Glutamatergic neuron (in vitro differentiated cells): ENCODE measurements at regions not wholly inside any gene's neighbourhood (a gene's known extent, or its start where the extent isn't known, plus 50 kb on each side); places are given as distances from the start of the nearest gene placed in this dataset.
A peak's percentile ranks its signal among the peaks of the same experiment; 100 is the strongest.
"Not testable (repeated sequence)": the region's sequence is repeated elsewhere in the genome, so short reads cannot be mapped to it uniquely, and the experiment has no call there.

Experiments
- DNase-seq: peaks from one replicate; pipeline ENCODE4 v3.0.0; 2022
- H3K27ac Mint-ChIP-seq: one replicate; pipeline ENCODE4 v1.8.0; 2020; ENCODE audit warnings: mild to moderate bottlenecking, mixed read lengths, inconsistent platforms; ENCODE audit not compliant: unreplicated experiment
- H3K27me3 Mint-ChIP-seq: one replicate; pipeline ENCODE4 v1.8.0; 2020; ENCODE audit warnings: mild to moderate bottlenecking, moderate library complexity, mixed read lengths, inconsistent platforms; ENCODE audit not compliant: unreplicated experiment
- H3K36me3 Mint-ChIP-seq: one replicate; pipeline ENCODE4 v1.8.0; 2020; ENCODE audit warnings: mild to moderate bottlenecking, mixed read lengths, inconsistent platforms; ENCODE audit not compliant: unreplicated experiment
- H3K4me1 Mint-ChIP-seq: one replicate; pipeline ENCODE4 v1.8.0; 2020; ENCODE audit warnings: mild to moderate bottlenecking, low read depth, mixed read lengths, inconsistent platforms; ENCODE audit not compliant: unreplicated experiment
- H3K4me3 Mint-ChIP-seq: one replicate; pipeline ENCODE4 v1.8.0; 2020; ENCODE audit warnings: mild to moderate bottlenecking, mixed read lengths, inconsistent platforms; ENCODE audit not compliant: unreplicated experiment
- H3K9me3 Mint-ChIP-seq: one replicate; pipeline ENCODE4 v1.8.0; 2020; ENCODE audit warnings: mild to moderate bottlenecking, moderate library complexity, mixed read lengths, inconsistent platforms; ENCODE audit not compliant: unreplicated experiment
- TF ChIP-seq, protein P1 (sequence below): fragments of 200-600 bp; sonication (generic); IDR thresholded peaks from one replicate; pipeline ENCODE4 v1.5.0; 2021; ENCODE audit not compliant: partially characterized antibody, unreplicated experiment

DNA sequence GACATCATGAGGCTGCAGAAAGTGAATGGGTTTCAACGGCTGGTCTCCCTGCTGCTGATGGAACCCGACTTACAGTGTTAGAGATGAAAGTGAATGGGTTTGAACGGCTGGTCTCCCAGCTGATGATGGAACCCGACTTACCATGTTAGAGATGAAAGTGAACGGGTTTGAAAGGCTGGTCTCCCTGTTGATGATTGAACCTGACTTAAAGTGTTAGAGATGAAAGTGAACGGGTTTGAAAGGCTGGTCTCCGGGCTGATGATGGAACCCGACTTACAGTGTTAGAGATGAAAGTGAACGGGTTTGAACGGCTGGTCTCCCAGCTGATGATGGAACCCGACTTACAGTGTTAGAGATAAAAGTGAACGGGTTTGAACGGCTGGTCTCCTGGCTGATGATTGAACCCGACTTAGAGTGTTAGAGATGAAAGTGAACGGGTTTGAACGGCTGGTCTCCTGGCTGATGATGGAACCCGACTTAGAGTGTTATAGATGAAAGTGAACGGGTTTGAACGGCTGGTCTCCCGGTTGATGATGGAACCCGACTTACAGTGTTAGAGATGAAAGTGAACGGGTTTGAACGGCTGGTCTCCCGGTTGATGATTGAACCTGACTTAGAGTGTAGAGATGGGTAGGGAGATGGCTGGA lies 76.1 kb upstream of the ALKAL2 start:
- Mint-ChIP-seq H3K36me3 (peaks cover 15% of the 10 kb centered on the region), H3K4me1 (no peaks in the 10 kb centered on the region), H3K4me3 (no peak overlapping the region), H3K27ac (no peak overlapping the region), H3K27me3 (peaks cover 3% of the 10 kb centered on the region), H3K9me3 (peaks cover 5% of the 10 kb centered on the region)
- TF ChIP-seq, protein P1, sequence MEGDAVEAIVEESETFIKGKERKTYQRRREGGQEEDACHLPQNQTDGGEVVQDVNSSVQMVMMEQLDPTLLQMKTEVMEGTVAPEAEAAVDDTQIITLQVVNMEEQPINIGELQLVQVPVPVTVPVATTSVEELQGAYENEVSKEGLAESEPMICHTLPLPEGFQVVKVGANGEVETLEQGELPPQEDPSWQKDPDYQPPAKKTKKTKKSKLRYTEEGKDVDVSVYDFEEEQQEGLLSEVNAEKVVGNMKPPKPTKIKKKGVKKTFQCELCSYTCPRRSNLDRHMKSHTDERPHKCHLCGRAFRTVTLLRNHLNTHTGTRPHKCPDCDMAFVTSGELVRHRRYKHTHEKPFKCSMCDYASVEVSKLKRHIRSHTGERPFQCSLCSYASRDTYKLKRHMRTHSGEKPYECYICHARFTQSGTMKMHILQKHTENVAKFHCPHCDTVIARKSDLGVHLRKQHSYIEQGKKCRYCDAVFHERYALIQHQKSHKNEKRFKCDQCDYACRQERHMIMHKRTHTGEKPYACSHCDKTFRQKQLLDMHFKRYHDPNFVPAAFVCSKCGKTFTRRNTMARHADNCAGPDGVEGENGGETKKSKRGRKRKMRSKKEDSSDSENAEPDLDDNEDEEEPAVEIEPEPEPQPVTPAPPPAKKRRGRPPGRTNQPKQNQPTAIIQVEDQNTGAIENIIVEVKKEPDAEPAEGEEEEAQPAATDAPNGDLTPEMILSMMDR, result no peak
- DNase-seq, result no peak

DNA sequence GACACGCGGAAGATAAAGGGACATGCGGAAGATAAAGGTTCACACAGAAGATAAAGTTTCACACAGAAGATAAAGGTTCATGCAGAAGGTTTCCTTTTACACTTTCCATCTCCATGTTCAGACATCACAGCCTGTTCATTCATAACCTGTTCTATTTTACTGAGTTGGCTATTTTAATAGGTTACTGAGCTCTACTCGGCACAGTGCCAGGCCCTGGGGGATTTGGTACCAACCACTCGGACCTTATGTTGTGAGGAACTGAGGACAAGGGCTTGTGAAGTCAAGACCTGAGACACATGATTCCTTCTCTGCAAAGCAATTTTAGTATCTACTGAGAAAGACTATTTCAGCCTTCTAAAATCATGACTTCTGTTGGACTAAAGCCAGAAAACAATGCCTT lies 75.0 kb upstream of the ALKAL2 start:
- Mint-ChIP-seq H3K9me3 (peaks cover 5% of the 10 kb centered on the region), H3K36me3 (peaks cover 15% of the 10 kb centered on the region), H3K27ac (no peak overlapping the region), H3K27me3 (peaks cover 3% of the 10 kb centered on the region), H3K4me3 (no peak overlapping the region), H3K4me1 (peaks cover 6% of the 10 kb centered on the region)
- TF ChIP-seq, protein P1, result no peak
- no peak for DNase-seq

DNA sequence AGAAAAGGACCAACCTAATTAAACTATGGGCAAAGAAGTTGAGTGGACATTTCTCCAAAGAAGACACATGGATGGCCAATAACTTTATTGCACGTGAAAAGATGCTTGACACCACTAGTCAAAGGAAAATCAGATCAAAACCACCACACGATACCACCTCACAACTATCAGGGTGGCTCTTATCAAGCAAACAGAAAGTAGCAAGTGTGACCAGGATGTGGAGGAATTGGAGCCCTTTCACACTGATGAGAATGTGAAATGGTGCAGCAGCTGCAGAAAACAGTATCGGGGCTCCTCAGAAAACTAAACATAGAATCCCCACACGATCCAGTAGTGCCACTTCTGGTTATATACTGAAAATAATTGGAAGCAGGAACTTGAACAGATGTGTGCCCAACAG lies 72.2 kb upstream of the ALKAL2 start:
- TF ChIP-seq, protein P1, result no peak
- no peak overlapping the region for H3K4me3 Mint-ChIP-seq
- DNase-seq, result no peak
- peaks cover 22% of the 10 kb centered on the region for H3K4me1 Mint-ChIP-seq
- H3K27ac Mint-ChIP-seq, result no peak overlapping the region
- H3K36me3 Mint-ChIP-seq, result peaks cover 15% of the 10 kb centered on the region
- H3K27me3 Mint-ChIP-seq, result peaks cover 9% of the 10 kb centered on the region
- peaks cover 10% of the 10 kb centered on the region for H3K9me3 Mint-ChIP-seq

DNA sequence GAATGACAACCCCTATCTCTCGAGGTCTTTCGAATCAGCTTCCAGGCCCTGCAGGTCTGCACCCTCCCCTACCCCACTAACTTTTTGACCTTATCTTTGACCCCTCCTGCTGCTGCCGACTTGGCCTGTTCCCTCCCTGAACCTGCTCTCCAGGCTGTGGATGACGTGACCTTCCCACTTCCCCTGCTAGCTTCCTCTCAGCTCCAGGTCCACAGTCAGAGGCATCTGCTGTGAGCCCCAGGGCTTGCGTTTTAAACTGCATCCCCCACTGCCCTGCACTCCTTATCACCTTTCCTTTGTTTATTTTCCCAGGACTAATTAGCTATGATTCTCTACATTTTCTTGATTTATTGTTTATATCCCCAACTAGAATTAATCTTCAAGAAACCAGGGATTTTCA lies 71.2 kb upstream of the ALKAL2 start:
- Mint-ChIP-seq H3K36me3 (peaks cover 11% of the 10 kb centered on the region), H3K9me3 (peaks cover 8% of the 10 kb centered on the region), H3K27ac (peak overlapping the region; percentile 76), H3K4me3 (peak overlapping the region; percentile 7), H3K4me1 (peaks cover 22% of the 10 kb centered on the region), H3K27me3 (peaks cover 9% of the 10 kb centered on the region)
- TF ChIP-seq, protein P1, result no peak
- no peak for DNase-seq

DNA sequence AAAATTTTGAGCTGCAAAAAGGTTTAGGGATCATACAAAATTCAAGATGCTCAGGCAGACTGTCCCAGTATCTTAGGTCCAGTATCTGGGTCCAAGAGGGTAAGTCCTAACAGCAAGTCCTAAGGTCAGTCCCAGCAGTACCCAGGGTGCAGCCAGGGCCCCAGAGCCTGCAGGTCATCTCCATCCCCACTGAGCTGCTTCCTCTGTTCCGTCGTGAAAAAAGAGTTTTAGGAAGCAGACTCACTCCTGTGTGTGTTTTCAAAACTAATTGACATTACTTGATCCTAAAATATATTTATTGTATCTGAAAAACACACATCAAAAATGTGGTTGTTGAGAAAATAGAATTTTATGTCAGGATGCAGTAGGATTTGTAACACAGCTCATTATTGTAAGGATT lies 69.9 kb upstream of the ALKAL2 start:
- no peak overlapping the region for H3K4me3 Mint-ChIP-seq
- peaks cover 22% of the 10 kb centered on the region for H3K4me1 Mint-ChIP-seq
- H3K27ac Mint-ChIP-seq, result peak overlapping the region; percentile 91
- no peak for DNase-seq
- peaks cover 8% of the 10 kb centered on the region for H3K36me3 Mint-ChIP-seq
- peaks cover 7% of the 10 kb centered on the region for H3K9me3 Mint-ChIP-seq
- H3K27me3 Mint-ChIP-seq, result peaks cover 9% of the 10 kb centered on the region
- TF ChIP-seq, protein P1, result no peak

DNA sequence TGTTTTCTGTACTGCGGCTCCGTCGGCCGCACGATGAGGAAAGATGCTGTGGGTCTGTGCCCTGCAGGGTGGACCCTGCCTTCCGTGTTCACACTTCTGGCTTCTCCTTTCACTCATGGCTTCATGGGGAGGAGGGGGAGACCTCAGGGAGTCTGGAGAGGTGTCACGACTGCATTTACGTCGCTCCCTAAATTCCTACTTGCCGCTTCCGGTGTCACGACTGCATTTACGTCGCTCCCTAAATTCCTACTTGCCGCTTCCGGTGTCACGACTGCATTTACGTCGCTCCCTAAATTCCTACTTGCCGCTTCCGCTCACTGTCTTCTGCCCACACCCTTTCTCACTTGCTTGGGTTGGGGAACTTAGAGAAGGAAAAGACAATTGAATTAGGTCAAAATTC lies 68.4 kb upstream of the ALKAL2 start:
- not testable (repeated sequence) for H3K9me3 Mint-ChIP-seq, H3K36me3 Mint-ChIP-seq, H3K4me3 Mint-ChIP-seq, H3K27me3 Mint-ChIP-seq, DNase-seq
- Mint-ChIP-seq H3K27ac (peak overlapping the region; percentile 93), H3K4me1 (peaks cover 22% of the 10 kb centered on the region)
